Left lung (tissue), 4 donors: ENCODE measurements at regions not wholly inside any gene's neighbourhood (a gene's known extent, or its start where the extent isn't known, plus 50 kb on each side); places are given as distances from the start of the nearest gene placed in this dataset.
A peak's percentile ranks its signal among the peaks of the same experiment; 100 is the strongest.

Source experiments
- ATAC-seq: fragments of 200-7000 bp; cut with Tn5 transposase; one replicate; pipeline ENCODE4 v1.9.1; 2020; ENCODE audit warnings: moderate library complexity
- DNase-seq, 4 donors: peaks; one replicate each; pipeline ENCODE4 v3.0.0-alpha.2; 2013 to 2020
- H3K27ac ChIP-seq, 2 donors: fragments of 200-600 bp; sonication (generic) in 1 of 2; one replicate each; pipeline versions ENCODE4 v1.5.0 to v1.8.0; 2020 to 2021
- H3K27me3 ChIP-seq, 2 donors: fragments of 200-600 bp; sonication (generic) in 1 of 2; one replicate each; pipeline versions ENCODE4 v1.5.0 to v1.8.0; 2020 to 2021
- H3K36me3 ChIP-seq, 2 donors: fragments of 200-600 bp; sonication (generic) in 1 of 2; one replicate each; pipeline versions ENCODE4 v1.5.0 to v1.8.0; 2020 to 2021
- H3K4me1 ChIP-seq, 2 donors: fragments of 200-600 bp; one replicate each; pipeline ENCODE4 v1.8.0; 2021
- H3K4me3 ChIP-seq, 2 donors: fragments of 200-600 bp; sonication (generic) in 1 of 2; one replicate each; pipeline versions ENCODE4 v1.5.0 to v1.8.0; 2020 to 2021; ENCODE audit warnings: mild to moderate bottlenecking in 1 of 2
- H3K9me3 ChIP-seq, 2 donors: fragments of 200-600 bp; sonication (generic) in 1 of 2; one replicate each; pipeline versions ENCODE4 v1.5.0 to v1.8.0; 2020 to 2021
- CTCF ChIP-seq, 2 donors: fragments of 200-600 bp; sonication (generic) in 1 of 2; IDR thresholded peaks; one replicate each; pipeline versions ENCODE4 v1.5.0 to v1.8.0; 2021; ENCODE audit warnings: antibody characterized with exemption in 2 of 2
- intact Hi-C, 2 donors: fragments of 100-400 bp; cut with DNase I; formaldehyde crosslinking; loops; one replicate each; pipeline versions ENCODE4 v1.11.2 to v1.14.2; 2022
- donor health status: DM: no; HTN: yes; CAD: no.
- donor health status: DM: no; HTN: no; CAD: no.

GRCh38 chr2:203798296-203799087, 69.1 kb upstream of the CTLA4 start:
- Histone ChIP-seq H3K27ac (no peak overlapping the region), H3K4me3 (no peak overlapping the region), H3K9me3 (no peaks in the 10 kb centered on the region), H3K27me3 (no peaks in the 10 kb centered on the region), H3K36me3 (no peaks in the 10 kb centered on the region), H3K4me1 (peaks cover 0 to 16% of the 10 kb centered on the region in 2 donors)
- intact Hi-C loops = no loop called here
- DNase-seq (no peak), ATAC-seq (peak; percentile 18)
- TF ChIP-seq CTCF (IDR thresholded peaks at IDR 0.05) = no peak

GRCh38 chr2:203799908-203800307, 67.7 kb upstream of the CTLA4 start:
- no peak overlapping the region for H3K4me3 ChIP-seq

GRCh38 chr2:203800783-203801182, 66.8 kb upstream of the CTLA4 start:
- ATAC-seq = no peak
- no peak for TF ChIP-seq CTCF (IDR thresholded peaks at IDR 0.05)
- H3K9me3 ChIP-seq = peaks cover 0 to 7% of the 10 kb centered on the region in 2 donors
- H3K4me1 ChIP-seq = peaks cover 0 to 25% of the 10 kb centered on the region in 2 donors
- no peaks in the 10 kb centered on the region for H3K27me3 ChIP-seq
- H3K27ac ChIP-seq = no peak overlapping the region
- H3K4me3 ChIP-seq = no peak overlapping the region
- no peaks in the 10 kb centered on the region for H3K36me3 ChIP-seq
- intact Hi-C loops = no loop called here
- DNase-seq = no peak

More at GRCh38 chr2:203799908-203800307, 67.7 kb upstream of the CTLA4 start:
- intact Hi-C loops = no loop called here
- ATAC-seq (no peak), DNase-seq (peak in 1 of 4 donors; percentile 62)
- Histone ChIP-seq H3K9me3 (no peaks in the 10 kb centered on the region), H3K27ac (no peak overlapping the region), H3K27me3 (no peaks in the 10 kb centered on the region), H3K4me1 (peaks cover 0 to 25% of the 10 kb centered on the region in 2 donors), H3K36me3 (no peaks in the 10 kb centered on the region)
- no peak for TF ChIP-seq CTCF (IDR thresholded peaks at IDR 0.05)

- no peak for TF ChIP-seq CTCF (IDR thresholded peaks at IDR 0.05)
- intact Hi-C loops = no loop called here
- H3K4me3 ChIP-seq = no peak overlapping the region
- DNase-seq = no peak
- H3K27ac ChIP-seq = no peak overlapping the region
- H3K4me1 ChIP-seq = peaks cover 0 to 11% of the 10 kb centered on the region in 2 donors
- no peak for ATAC-seq
- H3K36me3 ChIP-seq = no peaks in the 10 kb centered on the region
- peaks cover 0 to 11% of the 10 kb centered on the region in 2 donors for H3K9me3 ChIP-seq
- no peaks in the 10 kb centered on the region for H3K27me3 ChIP-seq
These were observed 65.1 kb upstream of the CTLA4 start for GRCh38 chr2:203802342-203803052.

- no peak overlapping the region for H3K27ac ChIP-seq
- DNase-seq (no peak), ATAC-seq (no peak)
- no peaks in the 10 kb centered on the region for H3K36me3 ChIP-seq
- no peak overlapping the region for H3K4me3 ChIP-seq
- peaks cover 0 to 11% of the 10 kb centered on the region in 2 donors for H3K9me3 ChIP-seq
- TF ChIP-seq CTCF (IDR thresholded peaks at IDR 0.05) = no peak
- H3K27me3 ChIP-seq = no peaks in the 10 kb centered on the region
- intact Hi-C loops = no loop called here
- peaks cover 0 to 11% of the 10 kb centered on the region in 2 donors for H3K4me1 ChIP-seq
These were observed 64.5 kb upstream of the CTLA4 start for GRCh38 chr2:203803053-203803429.
